ENCODE measurements at regions not wholly inside any gene's neighbourhood (a gene's known extent, or its start where the extent isn't known, plus 50 kb on each side); places are given as distances from the start of the nearest gene placed in this dataset.

DNA sequence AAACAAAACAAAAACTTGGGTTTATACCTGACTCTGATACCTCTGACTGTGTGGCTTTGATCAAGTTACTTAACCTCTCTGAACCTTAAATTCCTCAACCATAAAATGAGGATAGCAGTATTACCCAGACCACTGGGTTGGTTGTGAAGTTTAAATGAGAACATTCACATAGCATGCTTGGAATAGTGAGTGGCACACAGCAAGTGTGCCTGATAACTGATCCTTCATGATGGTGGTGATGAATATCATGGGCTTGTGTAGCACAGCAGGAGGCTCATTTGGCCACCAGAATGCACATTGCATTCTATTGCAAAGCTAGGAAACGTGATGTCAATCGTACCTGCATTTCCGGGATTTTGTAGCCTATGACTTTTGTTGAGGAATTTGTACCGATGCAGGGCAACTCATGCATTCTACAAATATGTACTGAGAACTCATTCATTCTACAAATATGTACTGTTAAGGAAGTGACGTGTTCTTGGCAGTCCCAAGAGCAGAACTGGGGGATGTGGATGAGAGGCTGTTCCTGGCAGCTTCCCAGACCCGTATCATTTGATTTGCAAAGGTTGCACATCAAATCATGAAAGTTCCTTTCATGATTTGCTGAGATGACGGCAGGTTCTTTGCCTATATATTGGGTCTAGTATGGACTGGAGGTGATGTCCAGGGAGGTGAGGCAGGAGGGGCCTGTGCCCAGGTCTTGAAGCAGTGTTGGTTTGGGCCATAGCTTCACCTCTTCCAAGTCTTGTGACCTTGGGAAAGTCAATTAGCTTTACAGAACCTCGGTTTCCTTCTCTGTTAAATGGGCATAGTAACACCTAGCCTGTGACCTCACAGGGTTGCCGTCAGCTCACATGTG lies 94.6 kb upstream of the SMNDC1 start:
- no peak for DNase-seq

DNA sequence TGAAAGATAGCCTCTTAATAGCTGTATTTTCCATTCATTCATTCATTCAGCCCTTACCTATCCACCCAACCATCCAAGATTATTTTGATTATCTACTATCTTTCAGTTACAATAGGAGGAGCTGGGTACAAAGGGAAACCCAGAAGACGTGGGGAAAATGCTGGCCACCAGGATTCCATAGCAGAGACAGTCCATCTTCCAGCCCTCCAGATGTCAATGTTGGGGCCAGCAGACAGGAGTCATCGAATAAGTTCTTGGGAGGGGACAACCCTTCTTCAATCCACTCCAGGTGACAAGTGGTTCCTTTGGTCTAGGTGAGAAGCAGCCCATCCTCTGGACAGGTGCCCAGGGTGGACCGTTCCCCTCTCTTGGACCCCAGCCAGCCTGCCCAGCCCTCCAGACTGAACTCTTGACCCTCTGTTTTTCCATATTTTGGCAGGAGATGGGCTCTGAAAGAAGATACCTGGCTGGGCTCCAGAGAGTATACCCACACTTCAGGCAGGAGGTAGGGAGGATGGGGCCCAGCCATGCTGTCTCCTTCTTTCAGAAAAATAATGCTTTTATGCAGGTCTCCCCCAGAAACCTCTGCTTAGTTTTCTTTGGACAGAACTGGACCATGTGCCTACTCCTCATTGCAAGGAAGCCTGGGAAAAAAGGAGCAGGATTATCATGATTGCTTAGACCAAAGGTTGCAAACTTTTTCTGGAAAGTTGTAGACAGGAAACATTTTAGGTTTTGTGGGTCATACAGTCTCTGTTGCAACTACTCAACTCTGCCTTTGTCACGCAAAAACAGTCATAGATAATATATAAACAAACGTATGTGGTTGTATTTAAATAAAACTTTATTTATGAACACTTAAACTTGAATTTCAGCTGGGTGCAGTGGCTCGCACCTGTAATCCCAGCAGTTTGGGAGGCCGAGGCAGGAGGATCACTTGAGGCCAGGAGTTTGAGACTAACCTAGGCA lies 95.5 kb upstream of the SMNDC1 start:
- no peak for DNase-seq

DNA sequence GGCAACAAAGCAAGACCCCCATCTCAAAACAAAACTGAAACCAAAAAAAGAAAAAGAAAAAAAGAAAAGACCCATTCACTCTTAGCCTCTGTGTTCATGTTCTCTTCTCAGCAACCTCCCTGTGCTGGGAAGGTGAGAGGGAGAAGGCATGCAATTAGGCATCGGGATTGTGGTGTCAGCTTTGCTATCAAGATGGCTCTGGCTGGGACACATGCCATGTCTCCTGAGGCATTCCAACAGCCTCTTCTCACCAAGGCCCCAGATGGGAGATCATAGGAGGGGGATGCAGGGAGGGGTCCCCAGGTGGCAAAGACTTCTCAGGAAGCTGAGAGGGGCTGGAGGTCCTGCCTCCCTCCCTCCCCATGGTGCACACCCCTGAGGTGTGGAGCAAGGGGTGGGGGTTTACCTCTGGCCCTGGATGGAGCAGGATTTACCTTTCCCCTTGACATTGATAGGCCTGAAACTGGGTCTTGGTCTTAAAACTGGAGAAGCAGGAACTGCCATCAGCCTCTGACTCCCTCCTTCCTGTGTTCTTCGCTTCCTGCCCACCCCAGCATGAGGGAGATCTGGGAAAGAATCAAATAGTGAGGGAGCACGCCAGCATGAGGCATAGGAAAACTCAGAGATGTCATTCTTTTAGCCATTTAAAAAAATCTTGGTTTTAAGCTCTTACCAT lies 96.2 kb upstream of the DUSP5 start:
- no peak for DNase-seq

DNA sequence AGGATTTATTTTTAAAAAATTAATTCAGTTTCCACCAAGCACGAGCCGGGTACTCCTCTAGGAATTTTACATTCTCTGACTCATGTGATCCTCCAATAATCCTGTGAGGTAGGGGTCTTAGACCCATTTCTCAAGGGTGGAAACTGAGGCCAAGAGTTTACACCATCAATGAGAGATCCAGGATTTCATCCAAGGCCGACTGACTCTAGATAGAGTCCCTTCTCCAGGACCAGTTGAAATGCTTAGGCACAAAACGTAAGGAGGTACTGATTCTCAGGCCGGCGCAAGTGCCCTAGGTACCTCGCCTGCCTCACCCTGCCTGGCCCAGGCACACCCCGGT lies 95.7 kb upstream of the DUSP5 start:
- no peak for DNase-seq

DNA sequence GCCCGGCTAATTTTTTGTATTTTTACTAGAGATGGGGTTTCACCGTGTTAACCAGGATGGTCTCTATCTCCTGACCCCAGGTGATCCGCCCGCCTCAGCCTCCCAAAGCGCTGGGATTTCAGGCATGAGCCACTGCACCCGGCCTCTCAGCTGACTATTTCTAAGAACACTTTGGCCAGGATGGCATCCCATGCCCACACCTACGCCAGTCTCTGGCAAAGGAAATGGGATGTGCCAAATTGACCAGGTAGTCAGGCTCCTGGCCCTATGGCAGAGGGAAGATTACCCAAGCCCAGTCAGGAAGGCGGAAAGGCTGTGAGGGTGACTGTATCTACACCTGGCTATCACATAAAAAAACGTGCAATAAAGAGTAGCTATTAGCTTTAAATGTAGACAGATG lies 94.1 kb upstream of the DUSP5 start:
- no peak for DNase-seq

DNA sequence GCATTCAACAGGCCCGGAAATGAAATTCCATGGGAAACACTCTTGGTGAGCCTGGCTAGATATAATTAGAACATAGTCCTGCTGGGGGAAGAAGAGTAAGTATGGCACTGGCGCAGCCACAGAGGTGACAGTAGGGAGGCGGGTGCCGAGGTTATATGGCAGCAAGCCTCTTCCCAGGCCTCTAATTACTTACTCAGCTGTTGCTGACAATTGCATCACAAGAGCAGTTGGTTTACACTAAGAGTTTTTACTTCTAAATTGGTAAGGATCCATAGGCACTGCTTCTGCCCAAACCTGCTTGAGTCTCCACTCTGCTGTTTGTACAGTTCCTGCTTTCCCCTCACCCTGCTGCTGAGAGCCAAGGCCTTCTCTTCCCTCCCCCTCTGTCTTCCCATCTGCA lies 93.3 kb upstream of the DUSP5 start:
- no peak for DNase-seq

DNA sequence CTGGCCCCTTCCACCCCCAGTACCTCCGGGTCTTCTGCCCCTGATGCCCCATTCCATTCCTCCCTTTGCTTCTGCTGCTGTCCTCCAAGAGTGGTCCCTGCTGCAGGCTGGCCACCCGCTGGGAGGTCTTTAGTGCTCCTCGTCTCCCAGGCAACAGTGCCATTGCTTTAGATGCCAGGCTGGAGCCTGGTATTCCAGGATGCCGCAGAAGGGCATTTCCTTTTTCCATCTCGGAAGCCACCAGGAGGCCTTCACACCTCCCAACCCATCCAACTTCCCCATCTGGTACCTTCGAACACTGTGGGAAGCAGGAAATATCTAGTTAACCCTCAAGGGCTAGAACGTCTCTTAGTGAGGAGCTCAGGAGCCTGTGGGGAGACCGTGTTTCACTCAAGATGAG lies 92.9 kb upstream of the DUSP5 start:
- no peak for DNase-seq

DNA sequence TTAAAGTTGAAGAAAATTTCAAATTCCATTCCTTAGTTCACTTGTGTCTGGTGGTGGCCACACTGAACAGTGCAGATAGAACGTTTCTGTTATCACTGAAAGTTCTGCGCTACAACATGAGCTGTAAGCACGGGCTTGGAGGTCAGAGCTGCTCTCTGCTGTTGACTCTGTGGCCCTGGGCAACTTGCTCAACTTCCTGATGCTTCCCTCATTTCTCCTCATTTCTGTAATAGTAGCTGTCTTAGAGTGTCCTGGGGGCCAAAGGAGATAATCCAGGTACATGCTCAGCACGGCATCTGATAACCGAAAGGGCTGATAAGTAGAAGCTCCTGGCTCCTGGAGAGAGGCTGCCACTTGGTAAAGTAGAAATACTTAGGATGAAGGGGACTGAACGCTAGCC lies 92.3 kb upstream of the DUSP5 start:
- DNase-seq = no peak

DNA sequence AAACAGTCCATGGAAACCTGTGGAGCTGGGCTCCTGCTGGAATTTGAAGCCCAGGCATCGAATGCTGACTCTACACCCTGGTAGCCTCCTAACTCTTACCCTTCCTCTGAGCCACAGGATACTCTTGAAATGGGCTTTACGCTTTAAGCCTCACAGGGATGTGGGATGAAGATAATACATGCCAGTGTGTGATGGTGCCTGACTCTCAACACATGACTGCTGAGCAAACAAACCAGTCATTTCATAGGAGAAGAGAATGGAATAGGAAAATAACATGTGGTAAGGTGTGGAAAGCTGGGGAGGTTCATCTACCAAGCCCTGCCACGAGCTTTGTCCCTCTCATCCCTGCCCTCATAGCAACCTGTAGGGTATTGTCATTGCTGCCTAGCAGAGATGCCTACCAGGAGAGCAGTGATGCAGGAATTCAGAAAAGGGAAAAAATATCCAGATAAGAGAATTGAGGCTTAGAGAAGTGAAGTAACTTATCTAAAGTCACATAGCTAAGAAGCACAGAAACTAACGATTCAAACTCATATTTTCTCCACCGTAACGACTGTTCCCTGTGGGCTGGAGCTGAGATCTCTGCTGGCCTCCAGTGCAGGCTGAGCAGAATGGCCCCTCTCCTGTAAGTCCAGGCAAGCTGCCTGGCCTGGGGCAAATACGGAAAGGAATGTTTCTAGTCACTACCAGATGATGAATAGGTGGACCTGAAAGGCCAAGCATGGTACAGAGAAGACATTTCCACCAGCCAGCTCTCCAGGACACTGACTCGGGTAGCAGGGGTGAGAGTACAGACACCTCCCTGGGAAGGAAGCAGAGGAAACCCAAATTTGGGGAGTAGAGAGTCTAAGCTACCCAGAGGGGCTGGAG lies 90.2 kb upstream of the DUSP5 start:
- DNase-seq = no peak

DNA sequence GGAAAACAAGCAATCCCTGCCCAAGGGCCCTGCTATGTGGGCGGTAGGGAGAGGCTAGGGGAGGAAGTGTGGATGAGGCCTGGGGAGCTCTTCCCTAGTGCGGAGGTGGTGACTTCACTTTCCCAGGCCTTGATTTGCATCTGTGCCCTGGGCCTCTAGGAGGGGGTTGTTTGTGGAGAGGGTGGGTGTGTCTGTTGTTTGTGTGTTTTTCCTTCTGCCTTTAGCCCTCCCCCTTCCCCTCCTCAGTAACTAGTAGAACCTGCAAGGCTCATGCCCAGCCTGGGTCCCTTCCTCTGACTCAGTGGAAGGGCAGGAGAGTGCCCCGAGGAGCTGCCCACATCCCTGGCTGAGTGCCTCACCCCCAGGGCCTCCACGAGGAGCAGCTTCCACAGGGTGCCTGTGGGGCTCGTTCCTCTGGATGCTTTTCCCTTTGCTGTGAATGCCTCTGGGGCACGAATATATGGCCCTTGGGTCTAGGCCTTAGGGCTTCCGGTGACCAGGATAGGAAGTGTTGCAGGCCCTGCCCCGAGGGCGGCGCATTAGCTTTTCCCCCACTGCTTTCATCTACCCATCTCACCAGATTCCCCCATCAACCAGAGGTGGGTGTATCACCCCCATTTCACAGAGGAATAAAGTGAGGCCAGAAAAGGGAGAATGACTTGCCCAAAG lies 89.4 kb upstream of the DUSP5 start:
- no peak for DNase-seq

DNA sequence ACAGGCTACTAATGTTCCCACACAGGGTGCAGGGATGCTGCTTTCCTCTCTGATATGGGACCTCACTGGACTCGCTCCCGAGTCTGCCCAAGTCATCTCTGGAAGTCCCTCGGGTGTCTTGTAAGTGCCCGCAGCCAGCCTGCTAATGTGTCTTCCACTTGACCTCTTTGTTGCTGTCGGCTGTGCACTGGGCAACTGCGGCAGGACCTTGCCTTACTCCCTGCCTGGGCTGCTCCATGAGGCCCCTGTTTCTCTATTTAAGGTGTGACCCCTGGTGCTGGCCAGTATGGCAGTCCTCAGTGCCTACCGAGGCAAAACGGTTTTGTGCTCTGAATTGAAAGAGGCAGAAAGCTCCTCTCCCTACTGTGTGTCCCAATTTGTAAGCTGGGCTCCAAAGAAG lies 88.8 kb upstream of the DUSP5 start:
- no peak for DNase-seq

DNA sequence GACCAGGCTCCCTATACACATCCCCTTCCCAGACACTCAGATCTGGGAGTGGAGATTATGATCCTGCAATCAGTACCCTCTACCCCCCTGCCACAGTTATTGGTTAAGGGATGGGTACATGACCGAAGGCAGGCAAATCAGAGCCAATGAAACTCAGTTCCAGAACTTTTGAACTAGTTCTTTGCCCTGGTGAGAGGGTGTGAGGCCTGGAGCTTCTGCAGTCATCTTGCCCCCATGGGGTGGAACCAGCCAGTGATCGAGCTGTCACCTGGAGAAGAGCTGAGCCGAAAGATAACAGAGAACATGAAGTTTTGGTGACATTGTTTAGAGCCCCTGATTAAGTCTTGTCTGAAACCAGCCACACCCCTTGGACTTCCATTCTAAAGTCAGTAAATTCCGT lies 88.2 kb upstream of the DUSP5 start:
- no peak for DNase-seq

DNA sequence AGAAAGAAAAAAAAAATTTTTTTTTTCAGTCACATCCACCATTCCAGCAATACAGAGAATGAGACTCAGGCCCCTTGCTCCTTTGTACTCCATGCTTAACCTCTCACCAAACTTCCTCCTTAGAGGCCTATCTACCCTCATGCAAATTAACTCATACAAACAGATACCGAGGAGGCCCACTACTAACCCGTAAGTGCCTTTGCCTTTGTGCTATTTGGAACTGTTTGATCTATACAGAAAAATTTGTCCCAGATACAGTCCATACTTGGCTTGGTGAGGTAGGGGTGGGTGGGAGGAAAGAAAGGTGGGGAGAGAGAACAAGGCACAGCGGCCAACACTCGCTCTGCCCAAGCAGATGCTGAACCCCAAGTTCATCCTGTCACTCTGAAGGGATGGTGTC lies 87.8 kb upstream of the DUSP5 start:
- no peak for DNase-seq

DNA sequence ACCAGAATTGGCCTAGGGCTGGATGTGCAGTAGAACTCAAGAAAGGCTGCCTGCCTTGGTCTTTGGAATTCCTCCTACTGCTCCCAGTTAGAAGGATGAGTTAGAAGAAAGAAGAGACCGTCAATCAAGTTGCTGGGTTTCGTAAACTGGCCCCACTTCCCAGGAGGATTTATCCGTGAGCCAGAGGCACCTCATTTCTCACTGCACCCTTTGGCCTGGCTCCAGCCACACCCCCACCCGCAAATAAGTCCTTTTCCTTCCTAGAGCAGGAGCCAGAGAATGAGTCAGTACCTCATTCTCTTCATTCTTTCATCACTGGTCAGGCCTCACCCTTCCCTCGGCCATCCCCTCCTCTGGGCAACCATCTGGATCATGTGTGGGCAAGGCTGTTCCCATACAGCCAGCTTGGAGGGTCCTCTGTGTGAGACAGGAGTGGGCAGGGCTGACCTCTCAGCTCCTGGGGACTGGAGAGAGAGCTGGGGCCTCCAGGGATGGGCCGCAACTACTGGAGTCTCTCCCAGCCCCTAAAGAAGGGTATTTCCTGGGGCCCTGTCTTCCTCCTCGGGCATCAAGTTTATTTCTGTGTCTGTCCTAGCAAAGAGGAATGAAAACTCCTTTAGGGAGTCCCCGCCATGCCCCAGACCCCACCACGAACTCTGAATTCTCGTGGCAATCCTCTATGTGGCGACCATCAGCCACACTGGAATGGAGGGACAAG lies 87.2 kb upstream of the DUSP5 start:
- DNase-seq = no peak

DNA sequence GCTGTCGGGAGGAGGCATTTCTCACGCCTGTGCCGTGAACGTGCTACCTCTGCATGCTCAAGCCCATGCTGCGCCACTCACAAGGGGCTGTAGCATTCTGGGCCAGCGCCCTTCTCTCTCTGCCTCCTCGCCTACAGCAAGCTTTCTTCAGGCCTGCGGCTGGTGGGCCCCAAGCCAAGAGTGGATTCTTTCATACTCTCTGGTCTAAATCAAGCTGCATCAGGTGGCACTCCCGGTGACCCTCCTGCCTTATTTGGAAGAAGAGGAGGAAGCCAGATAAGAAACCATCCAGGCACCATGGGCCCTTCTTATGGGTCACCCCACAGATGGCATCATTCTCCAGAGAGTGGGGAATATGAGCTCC lies 86.7 kb upstream of the DUSP5 start:
- DNase-seq = no peak

DNA sequence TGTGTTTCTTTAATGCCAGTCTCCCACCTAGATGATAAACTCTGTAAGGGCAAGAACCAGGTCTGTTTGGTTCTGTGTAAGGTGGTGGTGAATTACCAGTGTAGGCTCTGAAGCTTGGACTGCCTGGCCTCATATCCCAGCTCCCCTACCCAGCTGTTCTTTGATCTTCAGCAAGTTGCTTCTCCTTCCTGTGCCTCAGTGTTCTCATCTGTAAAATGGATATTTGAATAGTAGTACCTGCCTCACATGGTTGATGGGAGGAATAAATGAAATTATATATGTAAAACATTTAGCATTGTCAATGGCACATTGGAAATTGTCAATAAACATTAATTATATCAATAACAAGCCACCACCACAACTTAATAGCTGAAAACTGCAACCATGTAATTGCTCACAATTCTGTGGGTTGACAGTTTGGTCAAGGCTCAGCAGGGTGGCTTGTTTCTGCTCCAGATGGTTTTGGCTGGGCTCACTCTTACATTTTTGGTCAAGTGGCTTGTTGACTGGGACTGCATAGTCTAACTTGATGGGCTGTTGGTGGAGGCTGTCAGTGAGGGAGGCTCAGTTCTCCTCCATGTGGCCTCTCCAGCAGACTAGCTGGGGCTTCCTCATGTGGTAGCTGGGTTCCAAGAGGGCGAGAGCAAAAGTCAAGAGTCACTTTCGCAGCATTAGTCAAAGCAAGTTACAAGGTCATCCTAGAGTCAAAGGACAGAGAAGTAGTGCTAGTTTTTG lies 84.5 kb upstream of the DUSP5 start:
- peak; percentile 53 for DNase-seq

DNA sequence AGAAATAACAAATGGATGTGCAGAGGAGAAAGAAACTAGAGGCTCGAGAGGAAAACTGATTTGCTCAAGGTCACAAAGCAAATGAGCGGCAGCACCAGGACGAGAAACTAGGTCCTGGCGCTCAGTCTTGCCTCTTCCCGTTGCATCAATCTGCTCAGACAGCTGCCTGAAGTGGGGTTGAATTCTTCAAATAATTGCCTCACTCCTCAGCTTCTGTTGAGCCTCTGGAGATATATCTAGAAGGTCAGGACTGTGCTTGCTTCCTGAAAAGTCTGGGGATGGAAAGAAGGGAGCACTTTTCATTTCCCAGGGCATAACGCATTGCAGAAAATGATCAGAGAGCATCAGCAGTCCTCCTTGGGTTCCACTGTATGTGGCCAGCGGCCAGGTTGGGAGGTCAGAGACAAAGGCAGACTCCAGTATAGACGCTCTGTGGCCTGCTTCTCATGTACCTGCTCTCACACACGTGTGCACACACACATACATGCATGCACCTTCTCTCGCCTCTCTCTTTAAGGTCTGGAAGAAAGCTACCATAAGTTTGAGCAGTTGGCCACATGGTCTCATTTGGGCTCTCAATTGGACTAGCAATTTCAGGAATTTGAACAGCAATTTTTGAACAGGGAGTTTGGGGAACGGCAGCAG lies 83.7 kb upstream of the DUSP5 start:
- DNase-seq = no peak

DNA sequence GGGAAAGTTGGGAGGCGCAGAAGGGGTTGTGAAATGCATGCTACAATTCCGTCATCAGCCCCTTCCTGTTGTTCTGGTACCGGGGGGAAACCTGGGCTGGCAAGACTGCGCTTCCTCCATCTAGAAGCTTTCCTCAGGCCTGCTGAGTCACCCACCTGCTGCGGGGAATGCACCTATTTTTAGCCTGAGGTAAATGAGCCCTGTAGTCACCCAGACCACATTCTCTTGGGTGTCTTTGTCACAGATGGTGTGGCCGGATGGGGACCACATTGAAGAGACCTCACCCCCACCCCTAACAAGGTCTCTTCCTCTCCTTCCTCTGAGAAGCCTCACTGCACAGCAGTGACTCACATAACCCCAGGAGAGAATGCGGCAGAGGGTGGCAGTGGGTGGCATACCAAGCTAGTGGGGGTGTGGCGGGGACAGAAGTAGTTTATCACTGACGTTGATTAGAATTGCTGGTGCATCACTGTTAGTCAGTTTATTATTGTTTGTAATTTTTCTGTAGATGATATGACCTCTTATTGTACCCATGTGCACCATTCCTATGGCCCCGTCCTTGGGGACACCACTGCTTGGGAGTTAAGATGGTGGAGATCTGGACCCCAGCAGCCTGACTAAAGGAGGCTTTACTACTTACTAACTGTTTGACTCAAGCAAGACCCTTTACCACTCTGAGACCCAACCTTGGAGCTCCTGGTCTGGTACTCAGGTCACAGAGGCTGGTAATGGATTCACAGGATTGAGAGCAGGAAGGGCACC lies 83.0 kb upstream of the DUSP5 start:
- peak; percentile 97 for DNase-seq

DNA sequence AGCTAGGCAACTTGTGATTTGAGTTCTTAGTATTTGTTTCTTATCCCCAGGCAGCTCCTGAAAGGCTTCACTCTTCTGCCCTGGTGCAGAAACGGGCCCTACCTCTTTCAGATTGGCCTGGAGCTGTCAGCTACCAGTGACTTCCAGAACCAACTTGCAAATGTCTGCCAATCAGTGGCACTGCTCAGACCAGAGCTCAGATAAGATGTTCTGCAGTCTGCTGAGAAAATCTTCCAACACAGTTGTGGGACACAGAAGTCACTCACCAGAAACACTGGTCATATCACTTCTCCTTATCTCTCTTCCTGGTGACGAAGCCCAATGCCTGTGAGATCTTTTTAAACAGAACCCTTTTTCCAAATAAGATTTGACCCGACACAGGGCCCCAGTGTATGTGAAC lies 81.9 kb upstream of the DUSP5 start:
- DNase-seq = no peak
